ENCODE measurements at regions not wholly inside any gene's neighbourhood (a gene's known extent, or its start where the extent isn't known, plus 50 kb on each side); places are given as distances from the start of the nearest gene placed in this dataset.
A peak's percentile ranks its signal among the peaks of the same experiment; 100 is the strongest.

GRCh38 chr4:151983854-151984253 lies 223.0 kb upstream of the GATB start:
- DNase-seq (no peak), ATAC-seq (no peak)
- 52 to 61% (median 55%) methylated on average over 3 of the region's 3 CpGs for WGBS, 4 donors
- Histone ChIP-seq H3K27ac (no peak overlapping the region), H3K27me3 (no peaks in the 10 kb centered on the region), H3K4me3 (no peak overlapping the region), H3K9me3 (peaks cover 0 to 2% (median 0%) of the 10 kb centered on the region in 12 donors), H3K36me3 (no peaks in the 10 kb centered on the region), H3K4me1 (peaks cover 0 to 5% (median 0%) of the 10 kb centered on the region in 12 donors)
- no peak for TF ChIP-seq CTCF (IDR thresholded peaks at IDR 0.05)
- intact Hi-C loops (cut with DNase I): no loop called here

- TF ChIP-seq POLR2A (IDR thresholded peaks at IDR 0.05): no peak
- no peak for TF ChIP-seq CTCF (IDR thresholded peaks at IDR 0.05)
- no peaks in the 10 kb centered on the region for H3K27me3 ChIP-seq
- DNase-seq (no peak), ATAC-seq (no peak)
- no peak overlapping the region for H3K27ac ChIP-seq
- whole genome bisulfite sequencing, 4 donors: 92 to 95% (median 94%) methylated on average over 4 of the region's 4 CpGs
- no peak overlapping the region for H3K4me3 ChIP-seq
- H3K9me3 ChIP-seq: peaks cover 0 to 17% (median 7%) of the 10 kb centered on the region in 12 donors
- intact Hi-C loops (cut with DNase I): no loop called here
- H3K36me3 ChIP-seq: no peaks in the 10 kb centered on the region
- peaks cover 0 to 5% (median 0%) of the 10 kb centered on the region in 12 donors for H3K4me1 ChIP-seq
Observed at GRCh38 chr4:151979819-151980218, 219.0 kb upstream of the GATB start.

GRCh38 chr4:151968643-151969042 lies 207.8 kb upstream of the GATB start:
- WGBS, 4 donors: 67 to 87% (median 83%) methylated on average over 6 of the region's 6 CpGs
- no peak for TF ChIP-seq POLR2A (IDR thresholded peaks at IDR 0.05)
- no peak for TF ChIP-seq CTCF (IDR thresholded peaks at IDR 0.05)
- H3K4me3 ChIP-seq: no peak overlapping the region
- no peaks in the 10 kb centered on the region for H3K9me3 ChIP-seq
- H3K4me1 ChIP-seq: no peaks in the 10 kb centered on the region
- peak in 1 of 4 donors; percentile 24 for ATAC-seq
- no peaks in the 10 kb centered on the region for H3K36me3 ChIP-seq
- intact Hi-C loops (cut with DNase I): loop anchor here in 2 of 10 donors (5.0 to 10.0 kb wide), 2 partner anchors 64 to 416 kb away; no protein-coding TSS in a partner anchor
- H3K27me3 ChIP-seq: no peaks in the 10 kb centered on the region
- H3K27ac ChIP-seq: no peak overlapping the region
- no peak for DNase-seq

- no peak for TF ChIP-seq POLR2A (IDR thresholded peaks at IDR 0.05)
- no peak for TF ChIP-seq CTCF (IDR thresholded peaks at IDR 0.05)
- Histone ChIP-seq H3K4me3 (no peak overlapping the region), H3K4me1 (peaks cover 0 to 4% (median 0%) of the 10 kb centered on the region in 12 donors), H3K27ac (no peak overlapping the region), H3K9me3 (no peaks in the 10 kb centered on the region), H3K36me3 (no peaks in the 10 kb centered on the region), H3K27me3 (no peaks in the 10 kb centered on the region)
- WGBS, 4 donors: 77 to 88% (median 78%) methylated on average over 6 of the region's 6 CpGs
- no peak for ATAC-seq
- intact Hi-C loops (cut with DNase I): loop anchor here in 2 of 10 donors (5.0 to 10.0 kb wide), 2 partner anchors 65 to 418 kb away; no protein-coding TSS in a partner anchor
- no peak for DNase-seq
Observed at GRCh38 chr4:151967074-151967473, 206.3 kb upstream of the GATB start.
